Naive thymus-derived CD8-positive, alpha-beta T cell (primary cell): ENCODE measurements at regions not wholly inside any gene's neighbourhood (a gene's known extent, or its start where the extent isn't known, plus 50 kb on each side); places are given as distances from the start of the nearest gene placed in this dataset.
"Not testable (repeated sequence)": the region's sequence is repeated elsewhere in the genome, so short reads cannot be mapped to it uniquely, and the experiment has no call there.

ENCODE experiments used
- ATAC-seq, 2 donors: fragments of 150-1000 bp; cut with Tn5 transposase in 1 of 2; sonication (Bioruptor Pico), chemical (Tn5 transposase) in 1 of 2; 1 replicate in 1 of 2; 2 replicates in 1 of 2; pipeline ENCODE4 v1.10.0; 2021; ENCODE audit warnings: mild to moderate bottlenecking in 2 of 2, moderate library complexity in 2 of 2
- POLR2A ChIA-PET: fragments of 350-600 bp; sonication (Branson Sonifier 250); formaldehyde crosslinking; loops from one replicate; lab custom pipeline; 2021; ENCODE audit warnings: antibody characterized with exemption; lab: Charles Lee
- DNase-seq, 10 donors: peaks; one replicate each; pipeline versions ENCODE4 v3.0.0 to v3.0.0-alpha.2; 2020 to 2022
- H3K27ac Mint-ChIP-seq, 10 donors: one replicate each; pipeline ENCODE4 v1.8.0; 2020 to 2022; ENCODE audit warnings: mild to moderate bottlenecking in 10 of 10, mixed read lengths in 10 of 10, moderate library complexity in 4 of 10, inconsistent platforms in 1 of 10
- H3K27me3 Mint-ChIP-seq, 5 donors: one replicate each; pipeline ENCODE4 v1.8.0; 2021 to 2022; ENCODE audit warnings: mixed read lengths in 5 of 5
- H3K36me3 Mint-ChIP-seq, 3 donors: one replicate each; pipeline ENCODE4 v1.8.0; 2020 to 2022; ENCODE audit warnings: mixed read lengths in 3 of 3, mild to moderate bottlenecking in 2 of 3, inconsistent platforms in 1 of 3
- H3K4me1 Mint-ChIP-seq, 4 donors: one replicate each; pipeline ENCODE4 v1.8.0; 2021 to 2022; ENCODE audit warnings: mixed read lengths in 4 of 4
- H3K4me3 Mint-ChIP-seq, 10 donors: one replicate each; pipeline ENCODE4 v1.8.0; 2020 to 2022; ENCODE audit warnings: mild to moderate bottlenecking in 10 of 10, mixed read lengths in 10 of 10, moderate library complexity in 6 of 10, inconsistent platforms in 1 of 10
- H3K9me3 Mint-ChIP-seq, 9 donors: one replicate each; pipeline ENCODE4 v1.8.0; 2020 to 2022; ENCODE audit warnings: mixed read lengths in 9 of 9, mild to moderate bottlenecking in 3 of 9, inconsistent platforms in 1 of 9, moderate library complexity in 1 of 9

GRCh38 chr1:187837787-187838186, 1009.0 kb downstream of the PLA2G4A start:
- Mint-ChIP-seq H3K27me3 (no peaks in the 10 kb centered on the region), H3K36me3 (peaks cover 0 to 2% (median 0%) of the 10 kb centered on the region in 3 donors), H3K27ac (no peak overlapping the region), H3K4me1 (no peaks in the 10 kb centered on the region), H3K4me3 (no peak overlapping the region), H3K9me3 (peaks cover 0 to 16% (median 6%) of the 10 kb centered on the region in 9 donors)
- ATAC-seq (no peak), DNase-seq (no peak)
- POLR2A ChIA-PET, result no interaction called here

DNA sequence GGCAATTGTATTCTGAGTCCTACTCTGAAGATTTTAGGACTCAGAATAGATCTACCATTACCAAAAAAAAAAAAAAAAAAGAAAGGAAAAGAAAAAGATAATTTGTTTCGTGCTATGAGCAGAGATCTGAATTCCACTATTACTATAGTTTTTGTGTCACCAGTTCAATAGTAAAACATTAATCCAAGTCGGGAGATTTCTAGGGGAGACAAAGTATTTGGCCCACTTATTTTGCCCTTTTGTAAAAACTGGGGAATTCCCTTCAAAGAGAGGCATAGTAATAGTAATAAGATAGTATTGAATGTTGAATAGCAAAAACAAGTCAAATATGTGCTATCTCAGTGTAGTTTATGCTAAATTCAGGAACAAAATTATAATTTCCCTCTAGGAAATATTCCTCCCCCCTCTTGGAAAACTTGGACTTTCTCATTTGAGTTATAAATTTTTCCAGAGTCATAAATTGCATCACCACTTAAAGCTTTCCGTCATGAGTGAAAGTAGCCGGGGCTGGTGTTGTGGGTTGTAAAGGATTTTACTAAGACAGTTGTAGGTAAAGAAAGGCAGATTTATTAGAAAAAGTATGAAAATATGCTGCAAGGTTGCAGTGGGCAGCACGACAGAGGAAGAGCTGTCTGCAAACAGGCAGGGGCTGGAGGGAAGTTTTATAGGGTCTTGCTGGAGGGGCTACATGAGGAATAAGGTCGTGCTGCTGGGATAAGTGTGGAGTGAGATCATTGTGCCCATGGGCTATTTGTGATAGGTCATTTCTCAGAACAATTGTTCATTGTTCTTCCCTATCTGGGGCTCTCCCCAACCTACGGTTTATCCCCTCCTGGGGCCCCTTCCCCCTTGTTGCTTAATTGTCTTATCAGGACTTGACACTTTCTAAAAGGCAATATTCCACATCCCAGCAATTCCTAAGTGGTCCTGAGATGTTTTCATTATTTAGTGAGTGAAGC, 1009.9 kb downstream of the PLA2G4A start:
- Mint-ChIP-seq H3K9me3 (peaks cover 0 to 17% (median 6%) of the 10 kb centered on the region in 9 donors), H3K27me3 (no peaks in the 10 kb centered on the region), H3K4me3 (no peak overlapping the region), H3K4me1 (no peaks in the 10 kb centered on the region), H3K27ac (no peak overlapping the region), H3K36me3 (peaks cover 0 to 2% (median 0%) of the 10 kb centered on the region in 3 donors)
- POLR2A ChIA-PET, result no interaction called here
- DNase-seq, result no peak
- ATAC-seq, result no peak

GRCh38 chr1:187839873-187840272, 1011.1 kb downstream of the PLA2G4A start:
- Mint-ChIP-seq H3K4me1 (no peaks in the 10 kb centered on the region), H3K9me3 (peaks cover 0 to 26% (median 5%) of the 10 kb centered on the region in 9 donors), H3K36me3 (peaks cover 0 to 2% (median 0%) of the 10 kb centered on the region in 3 donors), H3K27me3 (no peaks in the 10 kb centered on the region), H3K4me3 (no peak overlapping the region), H3K27ac (no peak overlapping the region)
- POLR2A ChIA-PET, result no interaction called here
- no peak for ATAC-seq
- DNase-seq, result no peak

- peaks cover 0 to 26% (median 5%) of the 10 kb centered on the region in 9 donors for H3K9me3 Mint-ChIP-seq
- peaks cover 0 to 2% (median 0%) of the 10 kb centered on the region in 3 donors for H3K36me3 Mint-ChIP-seq
- no peak for DNase-seq
- ATAC-seq, result no peak
- H3K4me1 Mint-ChIP-seq, result no peaks in the 10 kb centered on the region
- POLR2A ChIA-PET, result no interaction called here
- H3K27ac Mint-ChIP-seq, result no peak overlapping the region
- H3K4me3 Mint-ChIP-seq, result no peak overlapping the region
- H3K27me3 Mint-ChIP-seq, result no peaks in the 10 kb centered on the region
Observed at GRCh38 chr1:187840557-187840956, 1011.8 kb downstream of the PLA2G4A start.

- Mint-ChIP-seq H3K4me3 (no peak overlapping the region), H3K4me1 (no peaks in the 10 kb centered on the region), H3K9me3 (peaks cover 0 to 26% (median 5%) of the 10 kb centered on the region in 9 donors), H3K27me3 (no peaks in the 10 kb centered on the region), H3K36me3 (peaks cover 0 to 2% (median 0%) of the 10 kb centered on the region in 3 donors), H3K27ac (no peak overlapping the region)
- no peak for DNase-seq
- POLR2A ChIA-PET, result no interaction called here
- no peak for ATAC-seq
Observed at GRCh38 chr1:187842406-187843165, 1013.8 kb downstream of the PLA2G4A start.

- peaks cover 0 to 26% (median 5%) of the 10 kb centered on the region in 9 donors for H3K9me3 Mint-ChIP-seq
- DNase-seq, result no peak
- no peaks in the 10 kb centered on the region for H3K4me1 Mint-ChIP-seq
- POLR2A ChIA-PET, result no interaction called here
- ATAC-seq, result no peak
- peaks cover 0 to 2% (median 0%) of the 10 kb centered on the region in 3 donors for H3K36me3 Mint-ChIP-seq
- H3K4me3 Mint-ChIP-seq, result no peak overlapping the region
- no peak overlapping the region for H3K27ac Mint-ChIP-seq
- no peaks in the 10 kb centered on the region for H3K27me3 Mint-ChIP-seq
Observed at GRCh38 chr1:187844313-187844712, 1015.6 kb downstream of the PLA2G4A start.

GRCh38 chr1:187847531-187847930, 1018.8 kb downstream of the PLA2G4A start:
- Mint-ChIP-seq H3K4me1 (no peaks in the 10 kb centered on the region), H3K27me3 (no peaks in the 10 kb centered on the region), H3K9me3 (peaks cover 0 to 38% (median 5%) of the 10 kb centered on the region in 9 donors), H3K36me3 (no peaks in the 10 kb centered on the region), H3K27ac (no peak overlapping the region), H3K4me3 (no peak overlapping the region)
- no peak for DNase-seq
- POLR2A ChIA-PET, result no interaction called here
- no peak for ATAC-seq

GRCh38 chr1:187848321-187848720, 1019.6 kb downstream of the PLA2G4A start:
- ATAC-seq (no peak), DNase-seq (no peak)
- Mint-ChIP-seq H3K4me3 (no peak overlapping the region), H3K27me3 (no peaks in the 10 kb centered on the region), H3K27ac (no peak overlapping the region), H3K4me1 (no peaks in the 10 kb centered on the region), H3K9me3 (peaks cover 0 to 37% (median 5%) of the 10 kb centered on the region in 9 donors), H3K36me3 (no peaks in the 10 kb centered on the region)
- POLR2A ChIA-PET, result no interaction called here

GRCh38 chr1:187850146-187850545, 1021.4 kb downstream of the PLA2G4A start:
- peaks cover 0 to 35% (median 5%) of the 10 kb centered on the region in 9 donors for H3K9me3 Mint-ChIP-seq
- H3K36me3 Mint-ChIP-seq, H3K27ac Mint-ChIP-seq, POLR2A ChIA-PET, ATAC-seq, H3K4me3 Mint-ChIP-seq, H3K27me3 Mint-ChIP-seq, DNase-seq, H3K4me1 Mint-ChIP-seq: not testable (repeated sequence)

- Mint-ChIP-seq H3K9me3 (peaks cover 0 to 40% (median 7%) of the 10 kb centered on the region in 9 donors), H3K27ac (no peak overlapping the region), H3K36me3 (no peaks in the 10 kb centered on the region), H3K4me3 (no peak overlapping the region), H3K4me1 (no peaks in the 10 kb centered on the region), H3K27me3 (no peaks in the 10 kb centered on the region)
- POLR2A ChIA-PET, result no interaction called here
- no peak for DNase-seq
- no peak for ATAC-seq
Observed at GRCh38 chr1:187853505-187853904, 1024.8 kb downstream of the PLA2G4A start.

- Mint-ChIP-seq H3K4me3 (no peak overlapping the region), H3K27me3 (no peaks in the 10 kb centered on the region), H3K4me1 (no peaks in the 10 kb centered on the region), H3K9me3 (peaks cover 0 to 41% (median 7%) of the 10 kb centered on the region in 9 donors), H3K27ac (no peak overlapping the region), H3K36me3 (no peaks in the 10 kb centered on the region)
- DNase-seq (no peak), ATAC-seq (no peak)
- POLR2A ChIA-PET, result no interaction called here
Observed at GRCh38 chr1:187854457-187854856, 1025.7 kb downstream of the PLA2G4A start.

- no peaks in the 10 kb centered on the region for H3K4me1 Mint-ChIP-seq
- H3K9me3 Mint-ChIP-seq, result peaks cover 0 to 19% (median 4%) of the 10 kb centered on the region in 9 donors
- H3K4me3 Mint-ChIP-seq, result no peak overlapping the region
- DNase-seq (no peak), ATAC-seq (no peak)
- no peaks in the 10 kb centered on the region for H3K36me3 Mint-ChIP-seq
- H3K27me3 Mint-ChIP-seq, result no peaks in the 10 kb centered on the region
- POLR2A ChIA-PET, result no interaction called here
- no peak overlapping the region for H3K27ac Mint-ChIP-seq
Observed at GRCh38 chr1:187862506-187862905, 1033.8 kb downstream of the PLA2G4A start.

- no peak overlapping the region for H3K4me3 Mint-ChIP-seq
- no peaks in the 10 kb centered on the region for H3K27me3 Mint-ChIP-seq
- POLR2A ChIA-PET, result no interaction called here
- DNase-seq (no peak), ATAC-seq (no peak)
- no peak overlapping the region for H3K27ac Mint-ChIP-seq
- no peaks in the 10 kb centered on the region for H3K36me3 Mint-ChIP-seq
- peaks cover 0 to 15% (median 9%) of the 10 kb centered on the region in 9 donors for H3K9me3 Mint-ChIP-seq
- H3K4me1 Mint-ChIP-seq, result no peaks in the 10 kb centered on the region
Observed at GRCh38 chr1:187870552-187870951, 1041.8 kb downstream of the PLA2G4A start.
